Stomach (tissue), 4 donors: ENCODE measurements at regions not wholly inside any gene's neighbourhood (a gene's known extent, or its start where the extent isn't known, plus 50 kb on each side); places are given as distances from the start of the nearest gene placed in this dataset.

ENCODE experiments used
- POLR2A ChIP-seq, 4 donors: fragments of 450-650 bp; IDR thresholded peaks; one replicate each; pipeline ENCODE4 v1.6.1; 2016; ENCODE audit warnings: antibody characterized with exemption in 4 of 4, control low read depth in 2 of 4, mild to moderate bottlenecking in 1 of 4, moderate library complexity in 1 of 4
- TF ChIP-seq, protein P1 (sequence below), 7 experiments: fragments of 450-650 bp in 4 of 7; fragments of 200-600 bp in 3 of 7; sonication (generic) in 3 of 7; IDR thresholded peaks; one replicate each; pipeline ENCODE4 v1.5.1; 2016 to 2019; ENCODE audit warnings: antibody characterized with exemption in 7 of 7, control low read depth in 2 of 7, mild to moderate bottlenecking in 1 of 7

DNA sequence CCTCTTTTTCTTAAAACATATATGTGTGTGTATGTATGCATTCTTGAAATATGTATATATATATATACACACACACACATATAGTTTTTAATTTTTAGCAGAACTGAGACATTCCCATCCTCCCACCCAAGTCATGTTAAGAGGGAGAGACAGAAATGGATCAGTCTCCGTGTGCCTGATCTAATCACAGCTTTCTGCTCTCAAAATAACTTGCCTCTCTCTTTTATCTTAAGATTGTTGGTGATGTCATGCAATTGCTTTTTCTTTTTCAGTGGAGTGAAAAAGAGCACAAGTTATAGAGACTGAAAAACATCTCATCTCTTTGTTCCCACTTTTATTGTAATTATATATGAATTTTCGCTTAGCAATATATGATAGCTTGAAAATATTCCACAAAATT is 279.9 kb upstream of the DOK6 start:
- TF ChIP-seq, protein P1, sequence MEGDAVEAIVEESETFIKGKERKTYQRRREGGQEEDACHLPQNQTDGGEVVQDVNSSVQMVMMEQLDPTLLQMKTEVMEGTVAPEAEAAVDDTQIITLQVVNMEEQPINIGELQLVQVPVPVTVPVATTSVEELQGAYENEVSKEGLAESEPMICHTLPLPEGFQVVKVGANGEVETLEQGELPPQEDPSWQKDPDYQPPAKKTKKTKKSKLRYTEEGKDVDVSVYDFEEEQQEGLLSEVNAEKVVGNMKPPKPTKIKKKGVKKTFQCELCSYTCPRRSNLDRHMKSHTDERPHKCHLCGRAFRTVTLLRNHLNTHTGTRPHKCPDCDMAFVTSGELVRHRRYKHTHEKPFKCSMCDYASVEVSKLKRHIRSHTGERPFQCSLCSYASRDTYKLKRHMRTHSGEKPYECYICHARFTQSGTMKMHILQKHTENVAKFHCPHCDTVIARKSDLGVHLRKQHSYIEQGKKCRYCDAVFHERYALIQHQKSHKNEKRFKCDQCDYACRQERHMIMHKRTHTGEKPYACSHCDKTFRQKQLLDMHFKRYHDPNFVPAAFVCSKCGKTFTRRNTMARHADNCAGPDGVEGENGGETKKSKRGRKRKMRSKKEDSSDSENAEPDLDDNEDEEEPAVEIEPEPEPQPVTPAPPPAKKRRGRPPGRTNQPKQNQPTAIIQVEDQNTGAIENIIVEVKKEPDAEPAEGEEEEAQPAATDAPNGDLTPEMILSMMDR (IDR thresholded peaks at IDR 0.05): no peak
- TF ChIP-seq POLR2A (IDR thresholded peaks at IDR 0.05): no peak
